Caki2 (cell line): ENCODE measurements at regions not wholly inside any gene's neighbourhood (a gene's known extent, or its start where the extent isn't known, plus 50 kb on each side); places are given as distances from the start of the nearest gene placed in this dataset.

Source experiments
- DNase-seq: peaks from one replicate; pipeline ENCODE4 v3.0.0-alpha.2; 2015; ENCODE audit warnings: low read depth
- in situ Hi-C: cut with HindIII; loops from 2 replicates; pipeline ENCODE4 v1.10.0; 2016; ENCODE audit warnings: low sequenced_read_pairs, low pct_unique_long_range_greater_than_20kb, mixed read lengths

DNA sequence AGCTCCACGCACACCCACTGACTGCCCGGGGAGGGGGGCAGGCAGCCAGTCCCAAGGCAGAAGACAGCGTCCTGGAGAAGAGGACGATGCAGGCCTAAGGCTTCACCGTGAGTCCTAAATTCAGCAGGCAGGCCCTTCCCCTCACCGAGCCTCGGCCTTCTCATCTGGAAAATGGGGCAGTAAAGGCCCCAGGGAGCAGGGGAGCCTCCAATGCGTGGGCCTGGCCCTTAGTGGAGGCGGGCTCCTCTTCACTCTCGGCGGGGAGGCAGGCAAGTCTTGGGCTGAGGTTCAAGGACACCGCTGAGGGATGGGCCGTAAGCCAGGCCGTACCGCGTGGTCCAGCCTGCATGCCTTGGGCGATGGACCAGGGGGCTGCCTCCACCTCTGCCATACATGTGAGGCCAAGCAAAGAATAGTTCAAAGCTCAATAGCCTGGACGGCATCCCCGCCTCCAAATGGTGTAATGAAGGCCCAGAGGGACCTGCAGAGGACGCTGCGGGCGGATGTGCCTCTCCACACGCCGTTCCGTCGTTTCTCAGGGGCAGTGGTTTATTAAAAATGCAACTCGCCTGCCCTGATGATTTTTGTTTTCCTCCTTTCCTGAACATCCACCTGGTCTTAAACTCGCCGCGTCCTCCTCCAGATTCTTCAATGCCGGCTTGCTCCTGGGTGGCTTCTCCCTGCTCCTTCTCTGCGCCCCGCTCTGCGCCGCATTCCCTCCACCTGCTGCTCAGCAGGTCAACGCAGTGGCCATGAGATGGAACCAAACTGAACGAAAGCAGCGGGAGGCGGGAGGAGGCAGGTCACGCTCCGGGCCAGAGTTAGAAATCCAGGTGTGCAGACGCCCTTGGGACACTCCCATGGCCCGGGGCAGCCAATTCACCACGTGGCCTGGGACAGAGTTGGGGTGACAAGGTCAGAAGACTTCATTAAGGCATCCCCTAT is 627.8 kb downstream of the TBC1D22A start:
- no peak for DNase-seq
- in situ Hi-C loops, result no loop called here

- in situ Hi-C loops, result no loop called here
- DNase-seq, result no peak
Measured at GRCh38 chr22:47389201-47389600, 626.8 kb downstream of the TBC1D22A start.

DNA sequence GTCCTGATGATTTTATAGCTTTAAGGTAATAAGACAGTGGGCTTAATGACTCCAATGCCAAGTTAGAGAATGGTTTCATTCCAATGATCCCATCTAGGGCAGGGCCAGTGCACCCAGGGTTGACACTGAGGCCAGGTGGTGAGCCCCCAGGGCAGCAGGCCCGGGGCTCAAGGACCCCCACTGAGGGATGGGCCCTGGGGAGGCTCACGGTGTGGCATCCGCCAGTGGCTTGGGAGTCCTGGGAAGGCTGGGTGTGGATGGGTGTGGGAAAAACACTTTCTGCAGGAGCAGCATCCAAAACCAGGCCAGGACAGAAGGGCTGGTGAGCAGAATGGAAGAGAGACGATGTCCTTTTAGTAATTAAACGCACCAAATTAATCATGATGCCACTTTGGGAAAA is 626.3 kb downstream of the TBC1D22A start:
- DNase-seq, result no peak
- in situ Hi-C loops, result no loop called here

GRCh38 chr22:47388331-47388730 is 625.9 kb downstream of the TBC1D22A start:
- in situ Hi-C loops, result no loop called here
- no peak for DNase-seq

GRCh38 chr22:47386812-47387510 is 624.5 kb downstream of the TBC1D22A start:
- in situ Hi-C loops, result no loop called here
- DNase-seq, result no peak

DNA sequence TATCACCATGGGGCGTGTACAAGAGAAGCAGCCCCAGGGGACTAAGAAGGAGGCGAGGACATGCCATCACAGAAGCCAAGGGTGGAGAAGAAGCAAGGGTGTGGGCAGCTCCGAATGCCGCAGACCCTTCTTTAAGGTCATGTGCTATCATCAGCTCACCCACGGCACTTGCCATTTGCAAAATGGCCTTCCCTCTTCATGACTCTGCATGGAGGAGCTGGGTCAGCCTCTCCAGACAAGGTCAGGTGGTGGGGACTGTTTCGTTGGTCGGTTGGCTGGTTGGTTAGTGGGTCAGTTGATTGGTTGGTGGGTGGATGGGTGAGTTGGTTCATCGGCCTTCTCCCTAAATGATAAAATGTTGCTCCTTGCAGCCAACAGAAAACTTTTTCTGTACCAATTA is 622.5 kb downstream of the TBC1D22A start:
- in situ Hi-C loops, result no loop called here
- no peak for DNase-seq

DNA sequence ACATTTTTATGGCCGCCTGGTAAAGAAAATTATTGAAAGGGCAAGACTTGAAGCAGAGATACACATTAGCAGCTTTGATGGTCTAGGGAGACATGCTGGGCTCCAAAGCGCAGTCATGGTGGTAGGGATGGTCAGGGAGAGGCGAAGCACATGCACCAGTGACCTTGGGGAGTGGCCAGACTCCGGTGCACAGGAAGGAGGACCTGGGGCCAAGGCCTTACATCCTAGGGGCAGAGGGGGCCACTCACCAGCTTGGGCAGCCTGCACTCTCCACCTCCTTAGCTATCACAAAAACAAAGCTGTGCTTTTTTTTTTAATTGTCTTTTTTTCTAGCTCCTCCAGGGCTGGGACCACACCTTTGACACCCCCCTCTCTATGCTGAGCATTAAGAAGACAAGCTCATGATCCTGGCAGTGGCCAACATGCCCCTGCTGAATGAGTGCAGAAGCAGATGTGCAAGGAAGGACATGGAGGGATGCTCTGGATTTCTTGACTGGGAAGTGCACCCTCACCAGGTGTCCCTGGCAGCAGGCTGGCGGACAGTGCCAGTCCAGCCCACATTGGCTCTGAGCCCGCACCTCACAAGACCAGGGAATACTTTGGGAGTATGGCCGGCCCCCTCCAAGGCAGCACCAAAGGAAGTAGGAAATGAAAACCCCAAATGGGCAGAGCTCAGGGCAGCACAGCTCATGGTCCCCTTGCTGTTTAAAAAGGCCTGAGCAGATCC is 619.9 kb downstream of the TBC1D22A start:
- no peak for DNase-seq
- in situ Hi-C loops, result no loop called here

DNA sequence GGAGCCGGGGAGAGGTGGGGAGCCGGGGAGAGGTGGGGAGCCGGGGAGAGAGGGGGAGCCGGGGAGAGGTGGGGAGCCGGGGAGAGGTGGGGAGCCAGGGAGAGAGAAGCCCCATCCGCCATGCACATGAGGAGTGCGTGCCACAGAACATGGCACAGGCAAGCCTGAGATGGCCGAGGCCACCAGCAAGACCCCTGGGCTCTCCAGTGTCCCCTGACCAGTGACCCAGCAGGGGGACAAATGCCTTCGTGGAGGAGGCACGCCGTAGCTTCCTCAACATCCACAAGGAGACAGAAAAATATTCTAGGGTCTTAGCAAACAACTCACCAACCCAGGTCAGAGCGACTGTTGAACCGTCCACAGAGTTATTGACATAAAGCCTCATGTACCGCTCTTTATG is 618.8 kb downstream of the TBC1D22A start:
- in situ Hi-C loops, result no loop called here
- DNase-seq, result no peak

DNA sequence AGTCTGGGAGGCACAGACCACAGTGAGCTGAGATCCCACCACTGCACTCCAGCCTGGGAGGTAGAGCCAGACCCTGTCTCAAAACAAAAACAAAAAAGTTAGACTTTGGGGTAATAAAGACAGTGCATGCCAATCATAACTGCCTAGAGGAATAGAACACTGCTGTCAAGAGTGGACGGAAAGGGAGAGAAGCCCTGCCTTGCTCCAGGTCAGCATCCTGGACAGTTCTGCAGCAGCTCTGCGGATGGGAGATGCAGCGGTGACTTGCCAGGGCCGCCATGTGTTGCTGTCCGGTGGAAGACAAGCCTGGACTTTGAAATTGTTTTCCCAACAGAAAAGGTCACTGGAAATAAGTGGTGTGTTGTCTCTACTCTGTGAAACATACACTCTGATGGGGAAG is 618.2 kb downstream of the TBC1D22A start:
- DNase-seq, result no peak
- in situ Hi-C loops, result no loop called here

DNA sequence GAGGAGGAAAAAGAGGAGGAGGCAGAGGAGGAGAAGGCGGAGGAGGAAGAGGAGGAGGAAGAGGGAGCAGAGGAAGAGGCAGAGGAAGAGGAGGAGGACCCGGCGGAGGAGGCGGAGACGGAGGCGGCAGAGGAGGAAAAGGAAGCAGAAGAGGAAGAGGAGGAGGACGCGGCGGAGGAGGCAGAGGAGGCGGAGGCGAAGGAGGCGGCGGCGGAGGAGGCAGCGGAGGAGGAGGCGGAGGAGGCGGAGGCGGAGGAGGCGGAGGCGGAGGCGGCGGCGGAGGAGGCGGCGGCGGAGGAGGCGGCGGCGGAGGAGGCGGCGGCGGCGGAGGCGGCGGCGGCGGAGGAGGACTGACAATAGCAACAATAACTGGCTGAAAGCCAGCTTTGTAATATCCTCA is 616.6 kb downstream of the TBC1D22A start:
- no peak for DNase-seq
- in situ Hi-C loops, result no loop called here

DNA sequence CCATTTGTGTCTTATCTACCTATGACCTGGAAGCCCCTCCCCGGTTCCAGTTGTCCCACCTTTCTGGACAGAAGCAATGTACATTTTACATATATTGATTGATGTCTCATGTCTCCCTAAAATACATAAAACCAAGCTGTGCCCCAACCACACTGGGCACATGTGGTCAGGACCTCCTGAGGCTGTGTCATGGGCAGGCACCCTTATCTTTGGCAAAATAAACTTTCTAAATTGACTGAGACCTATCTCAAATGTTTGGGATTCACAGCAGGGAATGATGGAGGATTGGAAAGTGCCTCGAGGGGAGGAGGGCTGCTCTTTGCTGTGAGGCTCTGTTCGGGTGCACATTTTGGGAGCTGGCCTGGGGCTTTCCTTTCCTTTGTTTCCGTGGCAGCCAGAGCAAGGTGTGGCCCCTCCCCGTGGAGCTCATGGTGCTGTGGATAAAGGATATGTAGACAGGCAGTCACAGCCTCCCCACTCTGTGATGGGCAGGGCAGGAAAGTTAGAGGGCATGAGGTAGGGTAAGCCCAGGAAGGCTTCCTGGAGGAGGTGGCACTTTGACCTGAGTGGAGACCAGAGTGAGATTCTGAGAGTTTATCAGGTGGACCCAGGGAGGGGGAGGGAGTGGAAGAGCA is 615.6 kb downstream of the TBC1D22A start:
- in situ Hi-C loops, result no loop called here
- no peak for DNase-seq

GRCh38 chr22:47376901-47377505 is 614.6 kb downstream of the TBC1D22A start:
- DNase-seq, result no peak
- in situ Hi-C loops, result no loop called here

- in situ Hi-C loops, result no loop called here
- DNase-seq, result no peak
Measured at GRCh38 chr22:47376322-47376700, 613.9 kb downstream of the TBC1D22A start.

- in situ Hi-C loops, result no loop called here
- DNase-seq, result no peak
Measured at GRCh38 chr22:47375621-47376321, 613.3 kb downstream of the TBC1D22A start.

DNA sequence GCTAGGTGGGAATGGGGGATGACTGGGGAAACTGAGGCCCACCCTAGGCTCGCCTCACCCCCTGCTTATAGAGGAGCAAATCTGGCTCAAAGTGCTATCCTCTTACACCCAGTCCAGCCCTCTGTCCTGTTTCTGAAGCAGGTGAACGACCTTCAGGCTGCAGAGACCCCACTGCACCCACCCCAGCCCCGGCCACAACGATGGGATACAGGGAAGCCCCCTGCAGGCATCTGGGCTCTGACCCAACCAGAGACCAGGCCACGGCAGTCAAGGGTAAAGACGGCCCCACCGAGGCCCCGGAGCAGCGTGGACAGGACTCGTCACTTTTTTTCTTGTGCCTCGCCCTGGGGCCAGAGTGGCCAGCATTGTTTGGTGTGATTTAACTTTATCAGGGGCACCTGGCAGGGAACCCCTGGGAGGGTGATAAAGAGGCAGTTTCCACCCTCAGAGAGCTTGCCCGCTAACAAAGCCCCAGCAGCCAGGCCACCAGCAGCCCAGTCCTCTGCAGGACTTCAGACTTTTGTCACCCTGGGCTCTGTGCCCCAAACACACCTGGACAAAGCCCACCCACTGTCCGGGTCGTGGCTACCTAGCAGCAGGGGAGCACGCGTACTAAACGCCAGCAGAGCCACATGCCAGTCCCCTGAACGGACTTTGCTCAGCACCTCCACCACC is 612.6 kb downstream of the TBC1D22A start:
- in situ Hi-C loops, result no loop called here

DNA sequence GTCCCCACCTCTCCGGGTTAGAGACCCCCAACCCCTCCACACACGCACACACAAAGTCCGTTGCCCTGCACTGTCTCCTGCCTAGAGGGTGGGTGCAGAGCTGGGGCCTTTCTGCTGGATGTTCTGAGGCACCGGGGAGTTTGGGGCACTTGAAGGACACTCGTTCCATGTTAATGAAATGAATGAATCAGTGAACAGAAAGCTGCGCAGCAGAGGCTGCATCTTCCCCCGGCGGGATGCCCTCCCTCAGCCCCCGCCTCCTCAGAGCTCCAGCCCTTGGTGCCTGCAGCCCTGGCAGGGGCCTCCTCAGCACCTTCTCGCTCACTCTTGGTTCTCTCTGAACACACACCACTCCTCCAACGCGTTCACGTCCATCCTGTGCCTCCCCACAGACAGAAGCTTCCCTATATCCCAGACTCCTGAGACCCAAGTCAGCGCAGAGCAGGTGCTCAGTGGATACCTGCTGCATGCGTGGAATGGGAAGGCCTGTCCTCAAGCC is 611.9 kb downstream of the TBC1D22A start:
- in situ Hi-C loops, result no loop called here
- no peak for DNase-seq

More for the DNA sequence above, 612.6 kb downstream of the TBC1D22A start:
- no peak for DNase-seq

- no peak for DNase-seq
- in situ Hi-C loops, result no loop called here
Measured at GRCh38 chr22:47373648-47374272, 611.3 kb downstream of the TBC1D22A start.
